GM12878 (cell line): ENCODE measurements at regions not wholly inside any gene's neighbourhood (a gene's known extent, or its start where the extent isn't known, plus 50 kb on each side); places are given as distances from the start of the nearest gene placed in this dataset.

ENCODE experiments used
- ATAC-seq: fragments of 200-7000 bp; cut with Tn5 transposase; 3 replicates; pipeline ENCODE4 v1.9.1; 2020; ENCODE audit warnings: mild to moderate bottlenecking, moderate library complexity
- BruUV-seq: library from RNA; stranded (reverse); fragments of 400-500 nt; replicated peaks from 2 replicates; lab custom pipeline; 2021; lab: Mats Ljungman, UMichigan
- CTCF ChIA-PET: fragments of 300-600 bp; sonication (Branson Sonifier 250); formaldehyde crosslinking; extraction: SDS; loops from one replicate; lab custom pipeline; 2021; ENCODE audit warnings: inconsistent platforms; lab: Yijun Ruan, JAX
- POLR2A ChIA-PET: fragments of 350-600 bp; formaldehyde crosslinking; extraction: SDS; loops from one replicate; lab custom pipeline; 2021; ENCODE audit warnings: inconsistent platforms; lab: Charles Lee
- RAD21 ChIA-PET: fragments of 300-600 bp; sonication (Branson Sonifier 250); formaldehyde crosslinking; loops from one replicate; lab custom pipeline; 2023; ENCODE audit warnings: antibody characterized with exemption; ENCODE audit not compliant: unreplicated experiment; lab: Charles Lee
- SMC1A ChIA-PET: fragments of 300-600 bp; sonication (Branson Sonifier 250); formaldehyde crosslinking; loops from one replicate; lab custom pipeline; 2023; ENCODE audit not compliant: unreplicated experiment, uncharacterized antibody; lab: Charles Lee
- DNase-seq: peaks from one replicate; pipeline ENCODE4 v3.0.0-alpha.2; 2011; ENCODE audit warnings: low read depth, low spot score
- FAIRE-seq: peaks from 3 replicates; lab custom pipeline; 2011; peaks lifted over from hg19 to GRCh38; lab: Jason Lieb, UNC
- H2AFZ ChIP-seq: 2 replicates; pipeline ENCODE4 v1.6.0; 2011; ENCODE audit warnings: low read depth, low read length, control low read depth; ENCODE audit not compliant: control insufficient read depth
- H3K27ac ChIP-seq: 2 replicates; pipeline ENCODE4 v1.5.1; 2011; ENCODE audit warnings: control low read depth; ENCODE audit not compliant: control insufficient read depth, insufficient read depth
- H3K27me3 ChIP-seq, 2 experiments: replicated peaks in 1 of 2; 2 replicates each; pipeline versions ENCODE4 v1.6.0 to v1.6.1; 2011; ENCODE audit warnings: low read length in 1 of 2; ENCODE audit not compliant: control insufficient read depth in 2 of 2, insufficient read depth in 2 of 2
- H3K36me3 ChIP-seq, 2 experiments: 2 replicates each; pipeline ENCODE4 v1.5.1; 2011; ENCODE audit warnings: low read length in 1 of 2; ENCODE audit not compliant: control insufficient read depth in 2 of 2, insufficient read depth in 2 of 2
- H3K4me1 ChIP-seq: 2 replicates; pipeline ENCODE4 v1.6.1; 2011; ENCODE audit warnings: mild to moderate bottlenecking, low read length, moderate library complexity, mixed read lengths; ENCODE audit not compliant: control insufficient read depth, insufficient read depth
- H3K4me2 ChIP-seq: 2 replicates; pipeline ENCODE4 v1.6.0; 2011; ENCODE audit warnings: control low read depth; ENCODE audit not compliant: control insufficient read depth, insufficient read depth
- H3K4me3 ChIP-seq: fragments of 200-600 bp; sonication (generic); 2 replicates; pipeline ENCODE4 v1.5.1; 2016
- H3K79me2 ChIP-seq: 2 replicates; pipeline ENCODE4 v1.6.0; 2011; ENCODE audit warnings: low read length; ENCODE audit not compliant: control insufficient read depth, insufficient read depth
- H3K9ac ChIP-seq: 2 replicates; pipeline ENCODE4 v1.8.0; 2011; ENCODE audit warnings: low read length, control low read depth, mixed read lengths; ENCODE audit not compliant: control insufficient read depth, insufficient read depth
- H3K9me3 ChIP-seq: replicated peaks from 3 replicates; pipeline ENCODE4 v1.5.1; 2011; ENCODE audit warnings: mild to moderate bottlenecking, low read length; ENCODE audit not compliant: control insufficient read depth, insufficient read depth
- H4K20me1 ChIP-seq: 2 replicates; pipeline ENCODE4 v1.6.0; 2011; ENCODE audit not compliant: control insufficient read depth, insufficient read depth
- BACH1 ChIP-seq: fragments of 450-650 bp; IDR thresholded peaks from 2 replicates; pipeline ENCODE4 v1.6.1; 2017; ENCODE audit warnings: mild to moderate bottlenecking, borderline replicate concordance
- IKZF1 ChIP-seq: fragments of 450-650 bp; conservative IDR thresholded peaks from 2 replicates; pipeline ENCODE4 v1.6.1; 2017; ENCODE audit warnings: antibody characterized with exemption, mild to moderate bottlenecking
- MEF2A ChIP-seq: IDR thresholded peaks from 2 replicates; pipeline ENCODE4 v1.6.1; 2011; ENCODE audit warnings: low read depth, mild to moderate bottlenecking, low read length, moderate library complexity; ENCODE audit not compliant: insufficient read depth
- NFIC ChIP-seq: IDR thresholded peaks from 2 replicates; pipeline ENCODE4 v1.6.1; 2012; ENCODE audit warnings: low read depth, mild to moderate bottlenecking, inconsistent platforms, low read length, moderate library complexity
- POLR2A ChIP-seq: IDR thresholded peaks from 2 replicates; pipeline ENCODE4 v1.6.1; 2011; ENCODE audit warnings: low read depth, mild to moderate bottlenecking, low read length
- RBBP5 ChIP-seq: fragments of 200-600 bp; sonication (generic); conservative IDR thresholded peaks from 2 replicates; pipeline ENCODE4 v1.6.1; 2016
- SREBF1 ChIP-seq: IDR thresholded peaks from 2 replicates; pipeline ENCODE4 v1.6.1; 2012; ENCODE audit warnings: mild to moderate bottlenecking, low read length
- WGBS: methylation state at CpG from one replicate; pipeline ENCODE4 v1.1.6; 2016; ENCODE audit warnings: low lambda C conversion rate; ENCODE audit not compliant: insufficient replicate concordance, insufficient coverage; ENCODE audit errors: missing lambda C conversion rate; 5-methylcytosine and 5-hydroxymethylcytosine counted together
- in situ Hi-C: fragments of 300-500 bp; cut with MboI; formaldehyde crosslinking; loops from 9 replicates; pipeline ENCODE4 v1.14.3; 2018; ENCODE audit warnings: mixed read lengths
- intact Hi-C: fragments of 100-400 bp; cut with micrococcal nuclease; formaldehyde crosslinking; loops from one replicate; pipeline ENCODE4 v1.14.2; 2022; ENCODE audit not compliant: unreplicated experiment

GRCh38 chr6:156273065-156273711, 504.0 kb upstream of the ARID1B start (continued):
- TF ChIP-seq SREBF1, result no peak
- TF ChIP-seq POLR2A, result no peak
- no peak for TF ChIP-seq RBBP5
- no peak for TF ChIP-seq BACH1
- TF ChIP-seq MEF2A, result no peak
- no peak for TF ChIP-seq NFIC

GRCh38 chr6:156269751-156270369, 507.3 kb upstream of the ARID1B start:
- TF ChIP-seq IKZF1, result no peak
- intact Hi-C loops, result no loop called here
- ChIA-PET RAD21 (no interaction called here), POLR2A (no interaction called here), CTCF (no interaction called here), SMC1A (no interaction called here)
- Histone ChIP-seq H3K4me2 (no peak overlapping the region), H3K9me3 (no peaks in the 10 kb centered on the region; the same call in 2 of the 3 replicates), H3K79me2 (no peaks in the 10 kb centered on the region), H3K27ac (no peak overlapping the region), H3K36me3 (no peaks in the 10 kb centered on the region), H3K4me3 (no peak overlapping the region), H3K4me1 (no peaks in the 10 kb centered on the region), H4K20me1 (no peaks in the 10 kb centered on the region), H2AFZ (no peak overlapping the region), H3K27me3 (peaks cover 2 to 4% of the 10 kb centered on the region in 2 experiments; a peak in 2 of 4 replicates), H3K9ac (no peak overlapping the region)
- 50% methylated on average over 8 of the region's 8 CpGs for WGBS
- no peak for ATAC-seq
- FAIRE-seq, result no peak
- DNase-seq, result no peak
- BruUV-seq, result no TSS peak
- in situ Hi-C loops, result no loop called here
